ENCODE measurements at regions not wholly inside any gene's neighbourhood (a gene's known extent, or its start where the extent isn't known, plus 50 kb on each side); places are given as distances from the start of the nearest gene placed in this dataset.

DNA sequence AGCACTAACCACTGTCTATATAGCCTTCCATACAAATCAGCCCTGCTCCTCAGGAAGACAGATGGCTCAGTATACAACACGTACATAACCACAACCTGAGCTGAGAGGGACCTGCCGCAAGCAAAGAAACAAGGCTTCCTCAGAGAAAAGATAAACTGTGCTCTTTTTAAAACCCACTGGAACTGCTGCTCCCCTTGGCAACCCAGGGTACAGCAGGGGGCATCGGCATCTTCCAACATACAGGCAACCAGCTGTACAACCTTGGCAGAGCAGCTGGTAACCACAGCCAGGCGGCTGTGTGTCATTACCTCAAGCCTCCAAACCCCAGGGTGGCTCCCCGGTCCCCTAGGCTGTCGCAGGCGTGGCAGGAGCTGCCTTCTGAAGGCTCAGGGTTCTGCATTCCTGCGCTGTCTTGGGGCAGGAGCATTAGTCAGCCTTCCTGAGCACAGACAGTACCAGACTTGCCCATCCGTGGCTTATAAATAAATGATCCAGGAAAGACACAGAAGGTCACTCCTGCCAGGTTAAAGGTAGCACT, 249.5 kb downstream of the ADGRG6 start:
- Histone ChIP-seq H3K9me3 (ENCODE audit: severe bottlenecking) (no peaks in the 10 kb centered on the region), H3K36me3 (ENCODE audit: low read depth) (no peaks in the 10 kb centered on the region), H3K4me1 (ENCODE audit: insufficient read depth, poor library complexity, severe bottlenecking) (peaks cover 13% of the 10 kb centered on the region), H3K27me3 (ENCODE audit: insufficient read depth, poor library complexity, severe bottlenecking) (no peaks in the 10 kb centered on the region), H3K4me3 (ENCODE audit: severe bottlenecking) (no peak overlapping the region), H3K27ac (ENCODE audit: poor library complexity, severe bottlenecking) (peak overlapping the region; percentile 34)
- TF ChIP-seq, protein P1, sequence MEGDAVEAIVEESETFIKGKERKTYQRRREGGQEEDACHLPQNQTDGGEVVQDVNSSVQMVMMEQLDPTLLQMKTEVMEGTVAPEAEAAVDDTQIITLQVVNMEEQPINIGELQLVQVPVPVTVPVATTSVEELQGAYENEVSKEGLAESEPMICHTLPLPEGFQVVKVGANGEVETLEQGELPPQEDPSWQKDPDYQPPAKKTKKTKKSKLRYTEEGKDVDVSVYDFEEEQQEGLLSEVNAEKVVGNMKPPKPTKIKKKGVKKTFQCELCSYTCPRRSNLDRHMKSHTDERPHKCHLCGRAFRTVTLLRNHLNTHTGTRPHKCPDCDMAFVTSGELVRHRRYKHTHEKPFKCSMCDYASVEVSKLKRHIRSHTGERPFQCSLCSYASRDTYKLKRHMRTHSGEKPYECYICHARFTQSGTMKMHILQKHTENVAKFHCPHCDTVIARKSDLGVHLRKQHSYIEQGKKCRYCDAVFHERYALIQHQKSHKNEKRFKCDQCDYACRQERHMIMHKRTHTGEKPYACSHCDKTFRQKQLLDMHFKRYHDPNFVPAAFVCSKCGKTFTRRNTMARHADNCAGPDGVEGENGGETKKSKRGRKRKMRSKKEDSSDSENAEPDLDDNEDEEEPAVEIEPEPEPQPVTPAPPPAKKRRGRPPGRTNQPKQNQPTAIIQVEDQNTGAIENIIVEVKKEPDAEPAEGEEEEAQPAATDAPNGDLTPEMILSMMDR (IDR thresholded peaks at IDR 0.05; ENCODE audit: poor library complexity, severe bottlenecking), result peak; percentile 14
- DNase-seq (ENCODE audit: low spot score) (peak; percentile 58), ATAC-seq (ENCODE audit: low read depth) (peak; percentile 91)

- ATAC-seq (ENCODE audit: low read depth), result no peak
These were observed 257.0 kb downstream of the ADGRG6 start for GRCh38 chr6:142558786-142559185.

GRCh38 chr6:142561511-142562265, 259.9 kb downstream of the ADGRG6 start:
- Histone ChIP-seq H3K36me3 (ENCODE audit: low read depth) (no peaks in the 10 kb centered on the region), H3K4me3 (ENCODE audit: severe bottlenecking) (no peak overlapping the region), H3K9me3 (ENCODE audit: severe bottlenecking) (no peaks in the 10 kb centered on the region), H3K4me1 (ENCODE audit: insufficient read depth, poor library complexity, severe bottlenecking) (no peaks in the 10 kb centered on the region), H3K27me3 (ENCODE audit: insufficient read depth, poor library complexity, severe bottlenecking) (no peaks in the 10 kb centered on the region), H3K27ac (ENCODE audit: poor library complexity, severe bottlenecking) (no peak overlapping the region)
- no peak for DNase-seq (ENCODE audit: low spot score)
- TF ChIP-seq, protein P1 (IDR thresholded peaks at IDR 0.05; ENCODE audit: poor library complexity, severe bottlenecking), result no peak
- no peak for ATAC-seq (ENCODE audit: low read depth)

More at GRCh38 chr6:142558786-142559185, 257.0 kb downstream of the ADGRG6 start:
- Histone ChIP-seq H3K36me3 (ENCODE audit: low read depth) (no peaks in the 10 kb centered on the region), H3K4me1 (ENCODE audit: insufficient read depth, poor library complexity, severe bottlenecking) (no peaks in the 10 kb centered on the region), H3K4me3 (ENCODE audit: severe bottlenecking) (no peak overlapping the region), H3K27me3 (ENCODE audit: insufficient read depth, poor library complexity, severe bottlenecking) (no peaks in the 10 kb centered on the region), H3K27ac (ENCODE audit: poor library complexity, severe bottlenecking) (no peak overlapping the region), H3K9me3 (ENCODE audit: severe bottlenecking) (no peaks in the 10 kb centered on the region)
- no peak for DNase-seq (ENCODE audit: low spot score)
- TF ChIP-seq, protein P1 (IDR thresholded peaks at IDR 0.05; ENCODE audit: poor library complexity, severe bottlenecking), result no peak

GRCh38 chr6:142562865-142563264, 261.1 kb downstream of the ADGRG6 start:
- H3K27ac ChIP-seq (ENCODE audit: poor library complexity, severe bottlenecking), result no peak overlapping the region
- no peak overlapping the region for H3K4me3 ChIP-seq (ENCODE audit: severe bottlenecking)
- H3K9me3 ChIP-seq (ENCODE audit: severe bottlenecking), result no peaks in the 10 kb centered on the region
- no peaks in the 10 kb centered on the region for H3K27me3 ChIP-seq (ENCODE audit: insufficient read depth, poor library complexity, severe bottlenecking)
- no peaks in the 10 kb centered on the region for H3K36me3 ChIP-seq (ENCODE audit: low read depth)
- TF ChIP-seq, protein P1 (IDR thresholded peaks at IDR 0.05; ENCODE audit: poor library complexity, severe bottlenecking), result no peak
- no peak for ATAC-seq (ENCODE audit: low read depth)
- H3K4me1 ChIP-seq (ENCODE audit: insufficient read depth, poor library complexity, severe bottlenecking), result no peaks in the 10 kb centered on the region
- no peak for DNase-seq (ENCODE audit: low spot score)
